Neuronal stem cell (in vitro differentiated cells): ENCODE measurements at regions not wholly inside any gene's neighbourhood (a gene's known extent, or its start where the extent isn't known, plus 50 kb on each side); places are given as distances from the start of the nearest gene placed in this dataset.

Source experiments
- DNase-seq: peaks from one replicate; pipeline ENCODE4 v3.0.0-alpha.2; 2013; ENCODE audit warnings: low spot score
- H2AFZ ChIP-seq: one replicate; pipeline ENCODE4 v1.6.1; 2013; ENCODE audit warnings: mild to moderate bottlenecking, low read length, inconsistent platforms
- H2AK5ac ChIP-seq: 2 replicates; pipeline ENCODE4 v1.6.1; 2013; ENCODE audit warnings: low read depth, mild to moderate bottlenecking, inconsistent platforms, low read length, moderate library complexity, mixed read lengths
- H2BK120ac ChIP-seq: 2 replicates; pipeline ENCODE4 v1.6.1; 2013; ENCODE audit warnings: low read depth, mild to moderate bottlenecking, inconsistent platforms, low read length, moderate library complexity, mixed read lengths
- H2BK12ac ChIP-seq: one replicate; pipeline ENCODE4 v1.6.1; 2013; ENCODE audit warnings: low read length, inconsistent platforms
- H2BK15ac ChIP-seq: 2 replicates; pipeline ENCODE4 v1.6.1; 2013; ENCODE audit warnings: mild to moderate bottlenecking, low read length, inconsistent platforms, mixed read lengths
- H2BK5ac ChIP-seq: one replicate; pipeline ENCODE4 v1.6.1; 2013; ENCODE audit warnings: inconsistent platforms, mild to moderate bottlenecking, low read length, moderate library complexity
- H3K14ac ChIP-seq: one replicate; pipeline ENCODE4 v1.6.1; 2013; ENCODE audit warnings: low read length, inconsistent platforms
- H3K18ac ChIP-seq: 2 replicates; pipeline ENCODE4 v1.6.1; 2013; ENCODE audit warnings: low read length, inconsistent platforms
- H3K23ac ChIP-seq: 2 replicates; pipeline ENCODE4 v1.6.1; 2013; ENCODE audit warnings: low read depth, mild to moderate bottlenecking, mixed read lengths, low read length, inconsistent platforms; ENCODE audit not compliant: poor library complexity
- H3K27ac ChIP-seq: replicated peaks from 3 replicates; pipeline ENCODE4 v1.5.1; 2013; ENCODE audit warnings: low read length, inconsistent platforms
- H3K27me3 ChIP-seq, 3 experiments: 2 replicates each; pipeline ENCODE4 v1.6.1; 2013; ENCODE audit warnings: low read length in 3 of 3, mild to moderate bottlenecking in 2 of 3, inconsistent platforms in 1 of 3, low read depth in 1 of 3, mixed read lengths in 1 of 3, moderate library complexity in 1 of 3; ENCODE audit not compliant: control insufficient read depth in 3 of 3, insufficient read depth in 3 of 3
- H3K36me3 ChIP-seq, 2 donors: replicated peaks in 1 of 2; 2 replicates each; pipeline ENCODE4 v1.6.1; 2013; ENCODE audit warnings: low read length in 2 of 2; ENCODE audit not compliant: control insufficient read depth in 2 of 2, insufficient read depth in 2 of 2
- H3K4ac ChIP-seq: 2 replicates; pipeline ENCODE4 v1.6.1; 2013; ENCODE audit warnings: inconsistent platforms, mild to moderate bottlenecking, low read length, moderate library complexity
- H3K4me1 ChIP-seq, 2 donors: 1 replicate in 1 of 2; 2 replicates in 1 of 2; pipeline ENCODE4 v1.6.1; 2013; ENCODE audit warnings: low read length in 2 of 2, low read depth in 1 of 2; ENCODE audit not compliant: control insufficient read depth in 2 of 2, insufficient read depth in 1 of 2
- H3K4me2 ChIP-seq: one replicate; pipeline ENCODE4 v1.6.1; 2013; ENCODE audit warnings: mild to moderate bottlenecking, low read length, inconsistent platforms; ENCODE audit not compliant: insufficient read depth, poor library complexity, severe bottlenecking
- H3K4me3 ChIP-seq, 2 donors: 2 replicates each; pipeline ENCODE4 v1.5.1; 2013; ENCODE audit warnings: low read length in 2 of 2, mild to moderate bottlenecking in 2 of 2, inconsistent platforms in 1 of 2, moderate library complexity in 1 of 2
- H3K79me1 ChIP-seq: one replicate; pipeline ENCODE4 v1.6.1; 2013; ENCODE audit warnings: low read depth, mild to moderate bottlenecking, inconsistent platforms, low read length, moderate library complexity
- H3K9ac ChIP-seq: one replicate; pipeline ENCODE4 v1.6.1; 2013; ENCODE audit warnings: mild to moderate bottlenecking, low read depth, low read length, inconsistent platforms; ENCODE audit not compliant: poor library complexity
- H3K9me3 ChIP-seq, 2 donors: replicated peaks in 1 of 2; 2 replicates each; pipeline versions ENCODE3 to v1.6.1; 2013; ENCODE audit warnings: low read length in 2 of 2, mild to moderate bottlenecking in 2 of 2, inconsistent platforms in 1 of 2, low read depth in 1 of 2, mixed read lengths in 1 of 2, moderate library complexity in 1 of 2; ENCODE audit not compliant: control insufficient read depth in 2 of 2, insufficient read depth in 1 of 2
- H4K8ac ChIP-seq: one replicate; pipeline ENCODE4 v1.6.1; 2013; ENCODE audit warnings: low read depth, mild to moderate bottlenecking, inconsistent platforms, low read length, moderate library complexity
- H4K91ac ChIP-seq: one replicate; pipeline ENCODE4 v1.6.1; 2013; ENCODE audit warnings: low read length, low read depth, mild to moderate bottlenecking, inconsistent platforms; ENCODE audit not compliant: poor library complexity
- WGBS, 2 donors: extraction: QIAGEN DNeasy Blood & Tissue Kit; methylation state at CpG; one replicate each; pipeline ENCODE4 v1.1.7; 2013; ENCODE audit warnings: missing lambda C conversion rate in 2 of 2, mixed read lengths in 1 of 2; ENCODE audit not compliant: insufficient read length in 2 of 2, insufficient replicate concordance in 1 of 2; ENCODE audit errors: extremely low coverage in 2 of 2; 5-methylcytosine and 5-hydroxymethylcytosine counted together

GRCh38 chr18:69291044-69291443 lies 109.6 kb upstream of the DOK6 start:
- Histone ChIP-seq H3K36me3 (no peaks in the 10 kb centered on the region), H3K18ac (no peak overlapping the region), H2BK120ac (no peak overlapping the region), H3K4me3 (no peak overlapping the region), H3K9ac (no peak overlapping the region), H3K23ac (no peak overlapping the region), H2BK15ac (no peak overlapping the region), H2AFZ (no peak overlapping the region), H3K79me1 (no peaks in the 10 kb centered on the region), H2BK12ac (no peak overlapping the region), H4K91ac (no peak overlapping the region), H3K9me3 (no peaks in the 10 kb centered on the region), H3K14ac (no peak overlapping the region), H3K4me1 (no peaks in the 10 kb centered on the region), H4K8ac (no peak overlapping the region), H3K27ac (no peak overlapping the region), H2BK5ac (no peak overlapping the region), H3K4me2 (no peak overlapping the region), H3K4ac (no peak overlapping the region), H2AK5ac (no peak overlapping the region), H3K27me3 (no peaks in the 10 kb centered on the region)
- WGBS, 2 donors = no CpG with 5 or more reads among the region's 5 CpGs
- DNase-seq = no peak

- H3K4me2 ChIP-seq = no peak overlapping the region
- H2BK12ac ChIP-seq = no peak overlapping the region
- no peaks in the 10 kb centered on the region for H3K9me3 ChIP-seq
- no peaks in the 10 kb centered on the region for H3K4me1 ChIP-seq
- no peak overlapping the region for H3K4ac ChIP-seq
- H2BK5ac ChIP-seq = no peak overlapping the region
- no peak overlapping the region for H3K4me3 ChIP-seq
- H2AFZ ChIP-seq = no peak overlapping the region
- no peak overlapping the region for H3K27ac ChIP-seq
- no peak overlapping the region for H4K8ac ChIP-seq
- no peaks in the 10 kb centered on the region for H3K79me1 ChIP-seq
- H3K27me3 ChIP-seq = no peaks in the 10 kb centered on the region
- H3K18ac ChIP-seq = no peak overlapping the region
- H4K91ac ChIP-seq = no peak overlapping the region
- no peak overlapping the region for H2BK15ac ChIP-seq
- H2BK120ac ChIP-seq = no peak overlapping the region
- WGBS, 2 donors = no CpG with 5 or more reads among the region's 5 CpGs
- H2AK5ac ChIP-seq = no peak overlapping the region
- DNase-seq = no peak
- H3K36me3 ChIP-seq = no peaks in the 10 kb centered on the region
- H3K14ac ChIP-seq = no peak overlapping the region
- no peak overlapping the region for H3K23ac ChIP-seq
- H3K9ac ChIP-seq = no peak overlapping the region
These were observed 108.9 kb upstream of the DOK6 start for GRCh38 chr18:69291755-69292154.

- WGBS, 2 donors = no CpG with 5 or more reads among the region's 3 CpGs
- no peak overlapping the region for H3K27ac ChIP-seq
- H2AK5ac ChIP-seq = no peak overlapping the region
- H3K4ac ChIP-seq = no peak overlapping the region
- no peaks in the 10 kb centered on the region for H3K27me3 ChIP-seq
- H3K9ac ChIP-seq = no peak overlapping the region
- no peaks in the 10 kb centered on the region for H3K4me1 ChIP-seq
- no peak overlapping the region for H2BK12ac ChIP-seq
- H3K9me3 ChIP-seq = no peaks in the 10 kb centered on the region
- no peak overlapping the region for H3K23ac ChIP-seq
- no peak overlapping the region for H2BK15ac ChIP-seq
- H3K4me2 ChIP-seq = no peak overlapping the region
- H3K79me1 ChIP-seq = no peaks in the 10 kb centered on the region
- H2BK120ac ChIP-seq = no peak overlapping the region
- no peak overlapping the region for H2AFZ ChIP-seq
- no peak overlapping the region for H3K18ac ChIP-seq
- H4K8ac ChIP-seq = no peak overlapping the region
- no peak overlapping the region for H2BK5ac ChIP-seq
- H3K4me3 ChIP-seq = no peak overlapping the region
- H4K91ac ChIP-seq = no peak overlapping the region
- DNase-seq = no peak
- H3K14ac ChIP-seq = no peak overlapping the region
- no peaks in the 10 kb centered on the region for H3K36me3 ChIP-seq
These were observed 100.5 kb upstream of the DOK6 start for GRCh38 chr18:69300185-69300584.

GRCh38 chr18:69308619-69309018 lies 92.1 kb upstream of the DOK6 start:
- H3K4me3 ChIP-seq = no peak overlapping the region
- no peaks in the 10 kb centered on the region for H3K27me3 ChIP-seq
- H3K14ac ChIP-seq = no peak overlapping the region
- no peak overlapping the region for H4K8ac ChIP-seq
- WGBS, 2 donors = no CpG with 5 or more reads among the region's 2 CpGs
- H3K4me2 ChIP-seq = no peak overlapping the region
- H3K9me3 ChIP-seq = no peaks in the 10 kb centered on the region
- H3K4ac ChIP-seq = no peak overlapping the region
- H2BK12ac ChIP-seq = no peak overlapping the region
- H2AFZ ChIP-seq = no peak overlapping the region
- no peaks in the 10 kb centered on the region for H3K4me1 ChIP-seq
- H2BK5ac ChIP-seq = no peak overlapping the region
- H2AK5ac ChIP-seq = no peak overlapping the region
- H3K36me3 ChIP-seq = no peaks in the 10 kb centered on the region
- no peak overlapping the region for H4K91ac ChIP-seq
- no peak overlapping the region for H3K18ac ChIP-seq
- H2BK120ac ChIP-seq = no peak overlapping the region
- no peak overlapping the region for H2BK15ac ChIP-seq
- no peak overlapping the region for H3K9ac ChIP-seq
- DNase-seq = no peak
- H3K27ac ChIP-seq = no peak overlapping the region
- no peaks in the 10 kb centered on the region for H3K79me1 ChIP-seq
- no peak overlapping the region for H3K23ac ChIP-seq
